Natural killer cell (primary cell): ENCODE measurements at regions not wholly inside any gene's neighbourhood (a gene's known extent, or its start where the extent isn't known, plus 50 kb on each side); places are given as distances from the start of the nearest gene placed in this dataset.

Source experiments
- ATAC-seq, 3 donors: fragments of 150-1000 bp in 2 of 3; fragments of 200-7000 bp in 1 of 3; cut with Tn5 transposase; 1 replicate in 1 of 3; 2 replicates in 2 of 3; pipeline ENCODE4 v1.10.0; 2021; ENCODE audit warnings: mild to moderate bottlenecking in 2 of 3, moderate library complexity in 2 of 3
- DNase-seq, 2 donors: peaks; one replicate each; pipeline versions ENCODE4 v3.0.0 to v3.0.0-alpha.2; 2013 to 2021; ENCODE audit warnings: mixed read lengths in 1 of 2
- H3K27ac ChIP-seq: one replicate; pipeline ENCODE4 v1.5.1; 2013; ENCODE audit warnings: mild to moderate bottlenecking, low read length
- H3K27me3 ChIP-seq: one replicate; pipeline ENCODE4 v1.6.1; 2013; ENCODE audit warnings: low read length; ENCODE audit not compliant: control insufficient read depth, insufficient read depth
- H3K36me3 ChIP-seq: one replicate; pipeline ENCODE4 v1.6.1; 2013; ENCODE audit warnings: low read length; ENCODE audit not compliant: control insufficient read depth, insufficient read depth
- H3K4me1 ChIP-seq: one replicate; pipeline ENCODE4 v1.6.1; 2013; ENCODE audit warnings: low read length; ENCODE audit not compliant: control insufficient read depth, insufficient read depth
- H3K4me3 ChIP-seq: one replicate; pipeline ENCODE4 v1.5.1; 2013; ENCODE audit warnings: low read length
- H3K9me3 ChIP-seq: one replicate; pipeline ENCODE4 v1.6.1; 2013; ENCODE audit warnings: low read length; ENCODE audit not compliant: control insufficient read depth, insufficient read depth
- H3K27ac Mint-ChIP-seq, 2 donors: one replicate each; pipeline ENCODE4 v1.8.0; 2022; ENCODE audit warnings: mild to moderate bottlenecking in 2 of 2, mixed read lengths in 2 of 2, moderate library complexity in 1 of 2
- H3K27me3 Mint-ChIP-seq, 2 donors: one replicate each; pipeline ENCODE4 v1.8.0; 2022; ENCODE audit warnings: low read depth in 2 of 2, mixed read lengths in 2 of 2
- H3K36me3 Mint-ChIP-seq: one replicate; pipeline ENCODE4 v1.8.0; 2022; ENCODE audit warnings: mixed read lengths
- H3K4me1 Mint-ChIP-seq, 2 donors: one replicate each; pipeline ENCODE4 v1.8.0; 2022; ENCODE audit warnings: mixed read lengths in 2 of 2
- H3K4me3 Mint-ChIP-seq: one replicate; pipeline ENCODE4 v1.8.0; 2022; ENCODE audit warnings: mild to moderate bottlenecking, moderate library complexity, mixed read lengths
- H3K9me3 Mint-ChIP-seq, 2 donors: one replicate each; pipeline ENCODE4 v1.8.0; 2022; ENCODE audit warnings: mixed read lengths in 2 of 2
- CTCF ChIP-seq: fragments of 200-600 bp; IDR thresholded peaks from one replicate; pipeline ENCODE4 v1.8.0; 2022; ENCODE audit warnings: antibody characterized with exemption
- WGBS: methylation state at CpG from one replicate; pipeline ENCODE4 v1.1.7; 2013; ENCODE audit warnings: missing lambda C conversion rate; ENCODE audit not compliant: insufficient coverage; 5-methylcytosine and 5-hydroxymethylcytosine counted together
- intact Hi-C: fragments of 100-400 bp; cut with micrococcal nuclease; formaldehyde crosslinking; loops from one replicate; pipeline ENCODE4 v1.14.2; 2022

- 87% methylated on average over 5 of the region's 5 CpGs for WGBS
- no peaks in the 10 kb centered on the region for H3K9me3 Mint-ChIP-seq
- H3K27me3 Mint-ChIP-seq, result peaks cover 15 to 59% of the 10 kb centered on the region in 2 donors
- Histone ChIP-seq H3K36me3 (no peaks in the 10 kb centered on the region), H3K27ac (no peak overlapping the region), H3K4me3 (no peak overlapping the region), H3K4me1 (no peaks in the 10 kb centered on the region), H3K27me3 (no peaks in the 10 kb centered on the region), H3K9me3 (no peaks in the 10 kb centered on the region)
- no peaks in the 10 kb centered on the region for H3K36me3 Mint-ChIP-seq
- H3K27ac Mint-ChIP-seq, result no peak overlapping the region
- DNase-seq, result no peak
- TF ChIP-seq CTCF, result no peak
- no peak for ATAC-seq
- no peak overlapping the region for H3K4me3 Mint-ChIP-seq
- H3K4me1 Mint-ChIP-seq, result no peaks in the 10 kb centered on the region
- intact Hi-C loops, result no loop called here
Measured at GRCh38 chr18:51562866-51563265, 365.4 kb upstream of the MEX3C start.

- intact Hi-C loops, result no loop called here
Measured at GRCh38 chr18:51563396-51563795, 365.9 kb upstream of the MEX3C start.

GRCh38 chr18:51568151-51568550 is 370.7 kb upstream of the MEX3C start:
- no peak for ATAC-seq
- H3K4me3 ChIP-seq, result no peak overlapping the region
- Mint-ChIP-seq H3K27ac (no peak overlapping the region), H3K4me1 (no peaks in the 10 kb centered on the region), H3K36me3 (no peaks in the 10 kb centered on the region), H3K9me3 (no peaks in the 10 kb centered on the region), H3K27me3 (peaks cover 10 to 41% of the 10 kb centered on the region in 2 donors), H3K4me3 (no peak overlapping the region)
- H3K9me3 ChIP-seq, result no peaks in the 10 kb centered on the region
- intact Hi-C loops, result no loop called here
- no peak overlapping the region for H3K27ac ChIP-seq
- no peaks in the 10 kb centered on the region for H3K4me1 ChIP-seq
- no peaks in the 10 kb centered on the region for H3K27me3 ChIP-seq
- TF ChIP-seq CTCF, result no peak
- no peaks in the 10 kb centered on the region for H3K36me3 ChIP-seq
- WGBS, result 79% methylated on average over 1 of the region's 1 CpG
- no peak for DNase-seq

More at GRCh38 chr18:51563396-51563795, 365.9 kb upstream of the MEX3C start:
- no peaks in the 10 kb centered on the region for H3K4me1 Mint-ChIP-seq
- H3K9me3 Mint-ChIP-seq, result no peaks in the 10 kb centered on the region
- Histone ChIP-seq H3K27ac (no peak overlapping the region), H3K9me3 (no peaks in the 10 kb centered on the region), H3K4me3 (no peak overlapping the region), H3K4me1 (no peaks in the 10 kb centered on the region), H3K36me3 (no peaks in the 10 kb centered on the region), H3K27me3 (no peaks in the 10 kb centered on the region)
- TF ChIP-seq CTCF, result no peak
- DNase-seq (no peak), ATAC-seq (no peak)
- H3K27ac Mint-ChIP-seq, result no peak overlapping the region
- WGBS, result 35% methylated on average over 6 of the region's 6 CpGs
- H3K36me3 Mint-ChIP-seq, result no peaks in the 10 kb centered on the region
- no peak overlapping the region for H3K4me3 Mint-ChIP-seq
- peaks cover 11 to 58% of the 10 kb centered on the region in 2 donors for H3K27me3 Mint-ChIP-seq

- Mint-ChIP-seq H3K27ac (no peak overlapping the region), H3K4me3 (no peak overlapping the region), H3K36me3 (no peaks in the 10 kb centered on the region), H3K4me1 (no peaks in the 10 kb centered on the region), H3K9me3 (no peaks in the 10 kb centered on the region), H3K27me3 (peaks cover 14 to 32% of the 10 kb centered on the region in 2 donors)
- no peak for TF ChIP-seq CTCF
- ATAC-seq, result no peak
- H3K4me1 ChIP-seq, result no peaks in the 10 kb centered on the region
- H3K4me3 ChIP-seq, result no peak overlapping the region
- DNase-seq, result no peak
- H3K27ac ChIP-seq, result no peak overlapping the region
- no peaks in the 10 kb centered on the region for H3K36me3 ChIP-seq
- no peaks in the 10 kb centered on the region for H3K9me3 ChIP-seq
- WGBS, result 80% methylated on average over 2 of the region's 2 CpGs
- intact Hi-C loops, result no loop called here
- no peaks in the 10 kb centered on the region for H3K27me3 ChIP-seq
Measured at GRCh38 chr18:51569153-51569552, 371.7 kb upstream of the MEX3C start.
